Lung (tissue), 11 donors: ENCODE measurements at regions not wholly inside any gene's neighbourhood (a gene's known extent, or its start where the extent isn't known, plus 50 kb on each side); places are given as distances from the start of the nearest gene placed in this dataset.

Source experiments
- ATAC-seq: fragments of 200-7000 bp; cut with Tn5 transposase; one replicate; pipeline ENCODE4 v1.9.1; 2020; ENCODE audit warnings: moderate number of reproducible peaks; ENCODE audit not compliant: insufficient read depth, low FRiP score
- DNase-seq, 3 donors: peaks; one replicate each; pipeline ENCODE4 v3.0.0-alpha.2; 2013 to 2017
- H3K27ac ChIP-seq, 2 donors: one replicate each; pipeline ENCODE4 v1.5.1; 2013; ENCODE audit warnings: mild to moderate bottlenecking in 2 of 2, moderate library complexity in 2 of 2, control low read depth in 1 of 2, inconsistent platforms in 1 of 2, low read depth in 1 of 2, low read length in 1 of 2
- H3K27me3 ChIP-seq, 3 donors: one replicate each; pipeline ENCODE4 v1.5.1; 2013; ENCODE audit warnings: low read length in 2 of 3; ENCODE audit not compliant: control insufficient read depth in 3 of 3, insufficient read depth in 3 of 3
- H3K36me3 ChIP-seq, 4 donors: one replicate each; pipeline ENCODE4 v1.5.1; 2013; ENCODE audit warnings: low read length in 4 of 4, mild to moderate bottlenecking in 1 of 4, moderate library complexity in 1 of 4; ENCODE audit not compliant: control insufficient read depth in 4 of 4, insufficient read depth in 4 of 4
- H3K4me1 ChIP-seq, 5 donors: one replicate each; pipeline ENCODE4 v1.5.1; 2013; ENCODE audit warnings: low read length in 5 of 5, mild to moderate bottlenecking in 2 of 5, moderate library complexity in 1 of 5; ENCODE audit not compliant: control insufficient read depth in 5 of 5, insufficient read depth in 5 of 5
- H3K4me3 ChIP-seq: one replicate; pipeline ENCODE4 v1.5.1; 2013; ENCODE audit warnings: mild to moderate bottlenecking, control low read depth, moderate library complexity
- H3K9ac ChIP-seq, 2 donors: one replicate each; pipeline ENCODE4 v1.5.1; 2013; ENCODE audit warnings: low read length in 2 of 2, control low read depth in 1 of 2; ENCODE audit not compliant: insufficient read depth in 1 of 2
- H3K9me3 ChIP-seq, 4 donors: one replicate each; pipeline ENCODE4 v1.5.1; 2013; ENCODE audit warnings: low read length in 3 of 4, mild to moderate bottlenecking in 1 of 4, moderate library complexity in 1 of 4; ENCODE audit not compliant: control insufficient read depth in 4 of 4, insufficient read depth in 3 of 4
- WGBS, 2 donors: extraction: QIAGEN DNeasy Blood & Tissue Kit; methylation state at CpG; one replicate each; pipeline ENCODE4 v1.1.7; 2013; 5-methylcytosine and 5-hydroxymethylcytosine counted together
- TF ChIP-seq, protein P1 (sequence below): IDR thresholded peaks from 2 replicates; pipeline ENCODE4 v1.5.1; 2012; ENCODE audit warnings: mild to moderate bottlenecking; ENCODE audit errors: control extremely low read depth, extremely low read depth
- donor health status: control.
- donor health status: control.
- donor health status: Bipolar disorder and iron deficiency.
- donor health status: healthy.
- donor health status: DM: yes; HTN: yes; CAD: no.

DNA sequence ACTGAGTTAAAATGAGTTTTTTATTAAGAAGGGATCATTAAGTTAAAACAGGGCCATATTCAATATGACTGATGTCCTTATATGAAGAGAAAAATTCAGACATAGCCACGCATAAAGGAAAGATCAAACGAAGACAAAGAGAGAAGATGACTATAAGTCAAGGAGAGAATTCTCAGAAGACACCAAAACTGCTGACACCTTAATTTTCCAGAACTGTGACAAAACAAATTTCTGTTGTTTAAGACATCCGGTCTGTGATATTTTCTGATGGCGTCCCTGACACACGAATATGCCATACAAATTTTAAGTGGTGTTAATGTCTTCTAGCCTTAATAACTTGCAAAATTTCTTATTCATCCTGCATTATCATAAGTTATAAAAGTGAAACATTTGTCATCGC, 1325.2 kb upstream of the DDX18 start:
- TF ChIP-seq, protein P1, sequence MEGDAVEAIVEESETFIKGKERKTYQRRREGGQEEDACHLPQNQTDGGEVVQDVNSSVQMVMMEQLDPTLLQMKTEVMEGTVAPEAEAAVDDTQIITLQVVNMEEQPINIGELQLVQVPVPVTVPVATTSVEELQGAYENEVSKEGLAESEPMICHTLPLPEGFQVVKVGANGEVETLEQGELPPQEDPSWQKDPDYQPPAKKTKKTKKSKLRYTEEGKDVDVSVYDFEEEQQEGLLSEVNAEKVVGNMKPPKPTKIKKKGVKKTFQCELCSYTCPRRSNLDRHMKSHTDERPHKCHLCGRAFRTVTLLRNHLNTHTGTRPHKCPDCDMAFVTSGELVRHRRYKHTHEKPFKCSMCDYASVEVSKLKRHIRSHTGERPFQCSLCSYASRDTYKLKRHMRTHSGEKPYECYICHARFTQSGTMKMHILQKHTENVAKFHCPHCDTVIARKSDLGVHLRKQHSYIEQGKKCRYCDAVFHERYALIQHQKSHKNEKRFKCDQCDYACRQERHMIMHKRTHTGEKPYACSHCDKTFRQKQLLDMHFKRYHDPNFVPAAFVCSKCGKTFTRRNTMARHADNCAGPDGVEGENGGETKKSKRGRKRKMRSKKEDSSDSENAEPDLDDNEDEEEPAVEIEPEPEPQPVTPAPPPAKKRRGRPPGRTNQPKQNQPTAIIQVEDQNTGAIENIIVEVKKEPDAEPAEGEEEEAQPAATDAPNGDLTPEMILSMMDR, result no peak
- WGBS, 2 donors, result 86 to 87% methylated on average over 6 of the region's 6 CpGs
- peaks cover 0 to 13% (median 4%) of the 10 kb centered on the region in 4 donors for H3K9me3 ChIP-seq
- H3K27me3 ChIP-seq, result no peaks in the 10 kb centered on the region
- no peak overlapping the region for H3K9ac ChIP-seq
- no peak for DNase-seq
- H3K27ac ChIP-seq, result no peak overlapping the region
- no peaks in the 10 kb centered on the region for H3K36me3 ChIP-seq
- H3K4me3 ChIP-seq, result no peak overlapping the region
- ATAC-seq, result no peak
- H3K4me1 ChIP-seq, result no peaks in the 10 kb centered on the region

DNA sequence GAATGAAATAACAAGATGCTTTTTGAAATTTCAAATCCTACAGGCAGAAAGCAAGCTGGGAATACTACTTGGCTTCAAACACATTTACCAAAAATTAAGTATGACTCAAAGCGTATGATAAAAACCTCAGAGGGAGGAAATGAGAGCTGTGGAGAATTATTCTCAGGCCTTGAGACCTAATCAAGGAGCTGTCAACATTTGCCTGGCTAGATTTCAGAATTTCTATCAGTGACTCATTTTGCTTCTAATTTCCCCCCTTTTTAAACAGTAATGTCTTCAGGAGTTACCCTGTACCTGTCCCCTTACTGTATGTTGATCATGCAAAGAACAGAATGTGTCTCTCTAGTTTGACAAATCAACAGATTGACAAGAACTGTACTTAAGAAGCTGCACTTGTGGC, 1324.5 kb upstream of the DDX18 start:
- no peaks in the 10 kb centered on the region for H3K36me3 ChIP-seq
- ATAC-seq (no peak), DNase-seq (no peak)
- no peak overlapping the region for H3K9ac ChIP-seq
- 84 to 89% methylated on average over 1 of the region's 1 CpG for WGBS, 2 donors
- H3K27me3 ChIP-seq, result no peaks in the 10 kb centered on the region
- no peaks in the 10 kb centered on the region for H3K4me1 ChIP-seq
- TF ChIP-seq, protein P1, result no peak
- H3K4me3 ChIP-seq, result no peak overlapping the region
- no peak overlapping the region for H3K27ac ChIP-seq
- peaks cover 0 to 8% (median 3%) of the 10 kb centered on the region in 4 donors for H3K9me3 ChIP-seq

DNA sequence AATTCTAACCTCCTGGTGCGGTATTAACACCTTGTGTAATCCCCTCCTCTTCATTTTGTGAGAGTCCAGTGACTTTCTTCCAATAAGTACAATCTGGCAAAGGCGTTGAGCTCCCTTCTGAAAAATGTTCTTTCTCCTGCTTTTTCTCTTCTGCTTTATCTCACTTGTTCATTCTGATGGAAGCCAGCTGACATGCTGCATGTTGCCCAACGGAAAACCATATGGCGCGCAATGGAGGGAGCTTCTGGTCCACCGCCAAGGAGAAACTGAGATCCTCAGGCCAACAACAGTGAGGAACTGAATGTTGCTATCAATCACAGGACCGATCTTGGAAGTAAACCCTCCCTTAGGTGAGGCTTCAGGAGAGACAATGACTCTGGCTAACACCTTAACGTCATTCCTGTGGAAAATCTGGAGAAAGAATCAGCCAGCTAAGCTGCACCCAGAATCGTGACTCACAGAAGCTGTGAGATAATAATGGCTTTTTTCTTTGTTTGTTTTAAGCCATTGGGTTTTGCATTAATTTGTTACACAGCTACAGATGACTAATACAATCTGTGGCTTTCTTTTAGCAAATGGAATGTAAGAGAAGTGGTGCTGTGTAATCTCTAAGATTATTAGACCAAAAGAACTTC, 1323.9 kb upstream of the DDX18 start:
- TF ChIP-seq, protein P1, result no peak
- WGBS, 2 donors, result 77 to 85% methylated on average over 9 of the region's 9 CpGs
- Histone ChIP-seq H3K4me3 (no peak overlapping the region), H3K27ac (no peak overlapping the region), H3K9ac (no peak overlapping the region), H3K27me3 (no peaks in the 10 kb centered on the region), H3K9me3 (peaks cover 0 to 8% (median 2%) of the 10 kb centered on the region in 4 donors), H3K36me3 (no peaks in the 10 kb centered on the region), H3K4me1 (no peaks in the 10 kb centered on the region)
- DNase-seq (no peak), ATAC-seq (no peak)

DNA sequence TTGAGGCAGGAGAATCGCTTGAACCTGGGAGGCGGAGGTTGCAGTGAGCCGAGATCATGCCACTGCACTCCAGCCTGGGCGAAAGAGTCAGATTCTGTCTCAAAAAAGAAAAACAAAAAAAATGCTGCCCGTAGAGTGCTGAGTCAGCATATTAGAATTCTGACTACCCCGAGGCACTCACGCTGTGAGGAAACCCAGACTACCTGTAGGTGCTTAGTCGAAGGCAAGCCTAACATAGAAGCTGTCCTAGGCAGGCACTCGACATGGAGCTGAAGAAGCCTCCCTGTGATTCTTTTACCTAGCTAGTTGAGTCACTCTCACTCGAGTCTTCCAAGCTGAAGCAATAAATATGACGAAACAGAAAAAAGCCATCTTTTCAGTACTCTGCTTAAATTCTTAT, 1323.2 kb upstream of the DDX18 start:
- Histone ChIP-seq H3K27ac (no peak overlapping the region), H3K36me3 (no peaks in the 10 kb centered on the region), H3K4me1 (no peaks in the 10 kb centered on the region), H3K9me3 (peaks cover 0 to 5% (median 2%) of the 10 kb centered on the region in 4 donors), H3K9ac (no peak overlapping the region), H3K4me3 (no peak overlapping the region), H3K27me3 (no peaks in the 10 kb centered on the region)
- WGBS, 2 donors, result 88 to 89% methylated on average over 11 of the region's 11 CpGs
- ATAC-seq (no peak), DNase-seq (no peak)
- TF ChIP-seq, protein P1, result no peak
